BLaER1 treated with 17β-estradiol and CSF1 and Interleukin-3, amounts not matched to agents 10 nM and 100 nM (cell line): ENCODE measurements at regions not wholly inside any gene's neighbourhood (a gene's known extent, or its start where the extent isn't known, plus 50 kb on each side); places are given as distances from the start of the nearest gene placed in this dataset.

Experiments
- H3K27ac ChIP-seq, 11 experiments: shearing (Covaris generic); formaldehyde crosslinking; 2 replicates each; pipeline ENCODE4 v1.8.1; 2022
- H3K27me3 ChIP-seq, 11 experiments: shearing (Covaris generic); formaldehyde crosslinking; 2 replicates each; pipeline ENCODE4 v1.8.1; 2022
- H3K36me3 ChIP-seq, 11 experiments: shearing (Covaris generic); formaldehyde crosslinking; 2 replicates each; pipeline ENCODE4 v1.8.1; 2022
- H3K4me1 ChIP-seq, 10 experiments: shearing (Covaris generic); formaldehyde crosslinking; 2 replicates each; pipeline ENCODE4 v1.8.1; 2022
- H3K4me2 ChIP-seq, 11 experiments: shearing (Covaris generic); formaldehyde crosslinking; 2 replicates each; pipeline ENCODE4 v1.8.1; 2022
- H3K4me3 ChIP-seq, 10 experiments: shearing (Covaris generic); formaldehyde crosslinking; 2 replicates each; pipeline ENCODE4 v1.8.1; 2022
- H3K9ac ChIP-seq, 11 experiments: shearing (Covaris generic); formaldehyde crosslinking; 2 replicates each; pipeline ENCODE4 v1.8.1; 2022
- H3K9me3 ChIP-seq, 11 experiments: shearing (Covaris generic); formaldehyde crosslinking; replicated peaks in 1 of 11; 2 replicates each; pipeline ENCODE4 v1.8.1; 2022
- H4K20me1 ChIP-seq, 11 experiments: shearing (Covaris generic); formaldehyde crosslinking; 2 replicates each; pipeline ENCODE4 v1.8.1; 2022
- Cebpa-rat ChIP-seq, 11 experiments: shearing (Covaris generic); IDR thresholded peaks; 2 replicates each; pipeline ENCODE4 v1.8.1; 2022

DNA sequence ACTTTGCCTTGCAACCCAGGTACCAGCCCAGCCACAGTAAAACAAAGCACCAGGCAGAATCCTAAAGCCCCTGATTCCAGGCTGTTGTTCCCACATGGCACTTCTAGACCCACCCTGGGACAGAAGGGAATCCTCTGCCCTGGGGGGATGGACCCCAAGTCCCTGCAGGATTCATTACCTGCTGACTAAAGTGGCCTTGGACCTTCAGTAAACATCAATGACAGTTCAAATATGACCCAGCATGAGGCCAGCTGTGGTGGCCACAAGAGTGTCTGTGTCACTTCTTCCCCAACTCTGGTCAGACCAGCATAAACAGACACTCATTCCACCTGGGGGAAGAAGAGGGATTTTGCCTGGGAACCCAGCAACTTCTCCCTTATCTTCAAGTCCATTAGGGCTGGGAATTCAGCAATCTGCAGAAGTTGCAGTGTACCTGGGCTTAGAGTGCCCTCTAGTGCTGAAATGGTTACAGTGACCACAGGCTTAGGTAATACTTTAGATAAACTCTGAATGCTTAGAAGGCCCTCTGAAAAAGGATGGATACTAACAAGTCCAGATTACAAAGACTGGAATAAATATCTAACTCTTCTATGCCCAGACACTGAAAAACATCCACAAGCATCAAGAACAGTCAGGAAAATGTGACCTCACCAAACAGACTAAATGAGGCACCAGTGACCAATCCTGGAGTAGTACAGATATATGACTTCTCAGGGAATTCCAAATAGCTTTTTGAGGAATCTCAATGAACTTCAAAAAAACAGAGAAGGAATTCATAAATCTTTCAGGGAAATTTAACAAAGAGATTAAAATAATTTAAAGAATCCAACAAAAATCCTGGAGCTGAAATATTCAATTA, 108.5 kb upstream of the TMEM168 start:
- Histone ChIP-seq H3K9ac (no peak overlapping the region), H3K27ac (no peak overlapping the region), H3K27me3 (no peaks in the 10 kb centered on the region), H3K9me3 (peaks cover 0 to 18% (median 4%) of the 10 kb centered on the region in 11 experiments; a peak in 12 of 22 replicates), H3K4me3 (no peak overlapping the region), H3K4me1 (peaks cover 0 to 6% (median 0%) of the 10 kb centered on the region in 10 experiments; a peak in 2 of 20 replicates), H3K4me2 (no peak overlapping the region), H4K20me1 (peaks cover 0 to 76% (median 9%) of the 10 kb centered on the region in 11 experiments; a peak in 11 of 22 replicates), H3K36me3 (peaks cover 11 to 64% (median 20%) of the 10 kb centered on the region in 11 experiments)
- no peak for TF ChIP-seq Cebpa-rat (IDR thresholded peaks at IDR 0.05)

DNA sequence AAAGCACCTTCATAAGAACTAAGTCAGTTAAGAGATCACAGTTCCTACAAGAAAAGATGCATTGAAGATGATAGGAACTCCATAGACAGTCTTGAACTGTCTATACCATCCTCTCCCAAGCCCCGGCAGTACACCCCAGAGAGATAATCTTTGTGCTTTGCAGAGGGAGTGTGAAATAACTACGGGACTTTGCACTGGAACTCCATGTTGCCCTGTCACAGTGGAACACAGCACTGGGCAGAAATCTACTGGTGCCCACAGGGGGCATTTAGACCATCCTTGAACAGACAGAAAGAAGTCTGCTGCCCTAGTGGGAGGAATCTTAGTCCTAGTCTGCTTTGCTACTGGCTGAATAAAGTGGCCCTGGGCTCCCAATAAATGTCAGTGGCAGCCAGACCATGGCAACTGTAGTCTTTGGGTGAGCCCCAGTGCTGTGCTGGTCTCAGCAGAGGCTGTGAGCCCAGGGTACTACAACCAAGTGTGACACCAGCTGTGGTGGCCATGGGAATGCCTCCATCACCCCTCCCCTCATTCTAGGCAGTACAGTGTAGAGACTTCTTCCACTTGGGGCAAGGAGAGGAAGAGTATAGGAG, 107.7 kb upstream of the TMEM168 start:
- Histone ChIP-seq H3K27me3 (no peaks in the 10 kb centered on the region), H3K4me3 (no peak overlapping the region), H4K20me1 (peaks cover 0 to 72% (median 9%) of the 10 kb centered on the region in 11 experiments; a peak in 11 of 22 replicates), H3K4me2 (no peak overlapping the region), H3K4me1 (no peaks in the 10 kb centered on the region; a peak in 1 of 20 replicates), H3K27ac (no peak overlapping the region), H3K36me3 (peaks cover 19 to 71% (median 27%) of the 10 kb centered on the region in 11 experiments), H3K9me3 (peaks cover 0 to 18% (median 6%) of the 10 kb centered on the region in 11 experiments; a peak in 12 of 22 replicates), H3K9ac (no peak overlapping the region)
- TF ChIP-seq Cebpa-rat (IDR thresholded peaks at IDR 0.05) = no peak

DNA sequence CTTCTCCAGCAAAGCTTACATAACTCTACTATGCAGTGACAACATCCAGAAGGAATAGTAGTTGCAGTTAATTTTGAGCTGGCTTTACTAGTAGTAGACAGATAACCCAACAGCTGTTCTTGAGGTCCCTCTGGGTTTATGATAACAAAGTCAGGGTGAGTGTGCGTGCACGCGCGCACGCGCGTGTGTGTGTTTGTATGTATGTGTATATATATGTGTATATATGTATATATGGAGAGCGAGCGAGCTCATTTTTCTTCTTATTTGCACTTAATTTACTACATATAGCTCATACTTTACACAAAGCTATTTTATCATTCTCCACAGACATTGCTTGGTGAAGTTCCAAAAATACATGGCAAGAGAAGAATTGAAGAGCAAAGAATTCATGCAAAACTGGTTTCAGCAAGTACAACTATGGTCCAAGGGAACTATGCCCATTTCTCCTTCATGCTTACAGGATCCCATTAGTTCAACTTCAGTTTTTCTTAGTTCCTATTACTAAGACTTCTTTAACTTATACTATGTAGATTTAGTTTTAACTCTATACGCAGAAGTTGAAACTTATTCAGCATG, 105.9 kb upstream of the TMEM168 start:
- Histone ChIP-seq H3K4me1 (no peaks in the 10 kb centered on the region; a peak in 1 of 20 replicates), H3K36me3 (peaks cover 27 to 77% (median 40%) of the 10 kb centered on the region in 11 experiments)
- no peak for TF ChIP-seq Cebpa-rat (IDR thresholded peaks at IDR 0.05)

DNA sequence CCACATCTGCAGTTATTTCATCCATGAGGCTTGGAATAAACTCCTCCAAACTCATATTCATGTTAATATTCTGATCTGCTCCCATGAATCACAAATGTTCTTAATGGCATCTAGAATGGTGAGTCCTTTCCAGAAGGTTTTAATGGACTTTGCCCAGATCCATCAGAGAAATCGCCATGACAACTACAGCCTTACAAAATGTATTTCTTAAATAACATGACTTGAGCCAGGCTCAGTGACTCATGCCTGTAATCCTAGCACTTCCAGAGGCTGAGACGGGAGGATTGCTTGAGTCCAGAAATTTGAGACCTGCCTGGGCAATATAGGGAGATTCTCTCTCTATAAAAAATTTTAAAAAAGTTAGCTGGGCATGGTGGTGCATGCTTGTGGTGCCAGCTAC, 102.1 kb upstream of the TMEM168 start:
- Histone ChIP-seq H3K9ac (no peak overlapping the region), H3K36me3 (peaks cover 27 to 67% (median 37%) of the 10 kb centered on the region in 11 experiments), H3K27ac (no peak overlapping the region), H3K27me3 (no peaks in the 10 kb centered on the region), H4K20me1 (peaks cover 0 to 48% (median 0%) of the 10 kb centered on the region in 11 experiments; a peak in 4 of 22 replicates), H3K4me2 (no peak overlapping the region), H3K4me1 (peaks cover 0 to 29% (median 0%) of the 10 kb centered on the region in 10 experiments; a peak in 7 of 20 replicates), H3K4me3 (no peak overlapping the region), H3K9me3 (peaks cover 0 to 9% (median 0%) of the 10 kb centered on the region in 11 experiments; a peak in 7 of 22 replicates)
- TF ChIP-seq Cebpa-rat (IDR thresholded peaks at IDR 0.05) = no peak

More for the DNA sequence above, 105.9 kb upstream of the TMEM168 start:
- Histone ChIP-seq H3K4me3 (no peak overlapping the region), H3K27me3 (no peaks in the 10 kb centered on the region), H3K27ac (no peak overlapping the region), H4K20me1 (peaks cover 0 to 68% (median 9%) of the 10 kb centered on the region in 11 experiments; a peak in 11 of 22 replicates), H3K9ac (no peak overlapping the region), H3K4me2 (no peak overlapping the region), H3K9me3 (peaks cover 0 to 18% (median 6%) of the 10 kb centered on the region in 11 experiments; a peak in 12 of 22 replicates)

DNA sequence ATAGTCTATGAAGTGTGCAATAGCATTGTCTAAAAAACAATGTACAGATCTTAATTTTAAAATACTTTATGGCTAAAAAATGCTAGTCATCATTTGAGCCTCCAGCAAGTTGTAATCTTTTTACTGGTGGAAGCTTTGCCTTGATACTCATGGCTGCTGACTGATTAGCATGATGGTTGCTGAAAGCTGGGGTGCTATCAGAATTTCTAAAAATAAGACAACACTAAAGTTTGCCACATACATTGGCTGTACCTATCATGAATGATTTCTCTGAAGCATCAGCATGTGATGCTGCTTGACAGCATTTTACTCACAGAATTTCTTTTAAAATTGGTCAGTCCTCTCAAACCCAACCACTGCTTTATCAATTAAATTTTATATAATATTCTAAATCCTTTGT, 101.5 kb upstream of the TMEM168 start:
- Histone ChIP-seq H3K4me1 (peaks cover 0 to 35% (median 0%) of the 10 kb centered on the region in 10 experiments; a peak in 8 of 20 replicates), H4K20me1 (peaks cover 0 to 45% (median 0%) of the 10 kb centered on the region in 11 experiments; a peak in 4 of 22 replicates), H3K4me2 (no peak overlapping the region), H3K36me3 (peaks cover 32 to 66% (median 42%) of the 10 kb centered on the region in 11 experiments), H3K27ac (no peak overlapping the region), H3K9me3 (peaks cover 0 to 12% (median under 1%) of the 10 kb centered on the region in 11 experiments; a peak in 7 of 22 replicates), H3K27me3 (no peaks in the 10 kb centered on the region), H3K9ac (no peak overlapping the region), H3K4me3 (no peak overlapping the region)
- TF ChIP-seq Cebpa-rat (IDR thresholded peaks at IDR 0.05) = no peak

DNA sequence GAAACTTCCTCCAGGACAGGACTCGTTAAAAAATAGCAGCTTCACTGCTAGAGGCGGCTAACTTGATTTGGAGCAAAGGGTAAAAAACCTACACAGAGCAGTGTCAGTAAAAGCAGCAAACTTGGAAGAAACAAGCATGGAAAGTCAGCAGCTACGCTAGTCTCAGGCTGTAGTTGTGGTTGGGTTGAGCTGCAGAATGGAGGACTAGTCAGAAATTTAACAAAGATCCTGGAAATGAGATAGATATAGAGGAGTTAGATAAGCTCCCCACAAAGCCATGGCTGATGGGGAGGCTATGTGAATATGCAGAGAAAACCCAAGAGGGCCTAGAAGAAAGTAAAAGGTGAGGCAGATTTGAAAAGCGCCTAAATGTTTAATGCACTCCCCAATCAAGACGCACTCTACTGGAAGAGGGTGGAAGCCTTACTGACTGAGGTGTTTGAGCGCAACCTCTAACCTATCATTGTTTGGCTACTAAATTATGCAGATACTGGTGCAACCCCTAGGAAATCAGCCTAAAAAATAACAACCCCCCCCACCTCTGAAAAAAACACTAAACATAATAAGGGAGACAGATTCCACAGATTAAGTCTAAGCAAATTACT, 99.7 kb upstream of the TMEM168 start:
- no peak for TF ChIP-seq Cebpa-rat (IDR thresholded peaks at IDR 0.05)

DNA sequence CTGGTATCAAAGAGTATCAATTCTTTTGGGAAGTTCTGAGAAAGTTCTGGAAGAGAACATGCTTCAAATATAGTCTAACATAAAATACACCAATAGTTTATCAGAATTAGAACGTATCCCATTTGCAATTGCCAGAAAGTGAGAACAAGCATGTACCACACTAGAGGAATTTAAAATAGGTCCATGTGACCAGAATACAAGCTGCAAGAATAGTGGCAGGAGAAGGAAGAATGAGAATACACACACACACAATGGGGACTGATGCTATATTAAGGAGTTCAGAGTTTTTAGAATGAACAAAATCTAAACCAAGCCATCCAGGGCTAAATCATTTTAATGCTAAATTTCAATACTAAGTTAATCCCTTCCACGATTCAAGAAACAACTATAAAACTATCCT, 99.1 kb upstream of the TMEM168 start:
- peaks cover 42 to 68% (median 54%) of the 10 kb centered on the region in 11 experiments for H3K36me3 ChIP-seq
- peaks cover 0 to 44% (median 0%) of the 10 kb centered on the region in 10 experiments; a peak in 8 of 20 replicates for H3K4me1 ChIP-seq
- peaks cover 13 to 37% (median 22%) of the 10 kb centered on the region in 11 experiments for H3K9me3 ChIP-seq
- no peak overlapping the region for H3K4me3 ChIP-seq
- TF ChIP-seq Cebpa-rat (IDR thresholded peaks at IDR 0.05) = no peak
- no peak overlapping the region for H3K4me2 ChIP-seq
- no peak overlapping the region for H3K9ac ChIP-seq
- peaks cover 0 to 32% (median 0%) of the 10 kb centered on the region in 11 experiments; a peak in 4 of 22 replicates for H4K20me1 ChIP-seq
- no peak overlapping the region for H3K27ac ChIP-seq
- H3K27me3 ChIP-seq = no peaks in the 10 kb centered on the region

More for the DNA sequence above, 99.7 kb upstream of the TMEM168 start:
- no peak overlapping the region for H3K27ac ChIP-seq
- no peak overlapping the region for H3K4me3 ChIP-seq
- peaks cover 0 to 32% (median 0%) of the 10 kb centered on the region in 11 experiments; a peak in 4 of 22 replicates for H4K20me1 ChIP-seq
- peaks cover 0 to 40% (median 0%) of the 10 kb centered on the region in 10 experiments; a peak in 8 of 20 replicates for H3K4me1 ChIP-seq
- peaks cover 7 to 30% (median 16%) of the 10 kb centered on the region in 11 experiments for H3K9me3 ChIP-seq
- no peak overlapping the region for H3K4me2 ChIP-seq
- no peak overlapping the region for H3K9ac ChIP-seq
- peaks cover 41 to 67% (median 52%) of the 10 kb centered on the region in 11 experiments for H3K36me3 ChIP-seq
- H3K27me3 ChIP-seq = no peaks in the 10 kb centered on the region

DNA sequence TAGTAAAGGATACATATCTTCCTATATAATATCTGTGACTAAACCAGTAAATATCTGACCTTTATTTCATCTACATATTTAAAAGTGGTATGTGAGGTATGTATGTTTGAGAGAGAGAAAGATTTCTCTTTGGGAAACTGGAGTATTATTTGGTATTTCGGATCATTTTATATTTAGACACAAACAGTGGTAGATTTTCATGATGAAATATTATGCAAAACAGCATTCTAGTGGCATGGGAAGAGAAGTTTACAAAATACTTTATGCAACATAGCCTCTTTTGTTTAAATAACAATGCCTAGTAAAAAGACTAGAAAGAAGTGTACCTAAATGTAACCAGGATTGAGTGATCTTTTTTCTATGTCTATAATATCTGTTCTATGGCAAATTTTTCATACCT, 98.6 kb upstream of the TMEM168 start:
- Histone ChIP-seq H3K4me2 (no peak overlapping the region), H3K27me3 (no peaks in the 10 kb centered on the region), H4K20me1 (peaks cover 0 to 32% (median 0%) of the 10 kb centered on the region in 11 experiments; a peak in 4 of 22 replicates), H3K27ac (no peak overlapping the region), H3K4me3 (no peak overlapping the region), H3K9ac (no peak overlapping the region), H3K9me3 (peaks cover 18 to 41% (median 26%) of the 10 kb centered on the region in 11 experiments), H3K4me1 (peaks cover 0 to 49% (median 0%) of the 10 kb centered on the region in 10 experiments; a peak in 8 of 20 replicates), H3K36me3 (peaks cover 42 to 68% (median 54%) of the 10 kb centered on the region in 11 experiments)
- no peak for TF ChIP-seq Cebpa-rat (IDR thresholded peaks at IDR 0.05)
